HUES6 (cell line): ENCODE measurements at regions not wholly inside any gene's neighbourhood (a gene's known extent, or its start where the extent isn't known, plus 50 kb on each side); places are given as distances from the start of the nearest gene placed in this dataset.

Experiments
- H3K27ac ChIP-seq: 2 replicates; pipeline ENCODE4 v1.7.0; 2013; ENCODE audit warnings: low read depth, mild to moderate bottlenecking, low read length, inconsistent platforms
- H3K27me3 ChIP-seq: 2 replicates; pipeline ENCODE4 v1.6.1; 2013; ENCODE audit warnings: low read length; ENCODE audit not compliant: control insufficient read depth, insufficient read depth
- H3K36me3 ChIP-seq: 2 replicates; pipeline ENCODE4 v1.6.1; 2013; ENCODE audit warnings: low read length; ENCODE audit not compliant: control insufficient read depth, insufficient read depth
- H3K4me1 ChIP-seq: 2 replicates; pipeline ENCODE4 v1.6.1; 2013; ENCODE audit warnings: low read length; ENCODE audit not compliant: control insufficient read depth, insufficient read depth
- H3K4me3 ChIP-seq: 2 replicates; pipeline ENCODE4 v1.5.1; 2013; ENCODE audit warnings: low read depth, low read length
- H3K9ac ChIP-seq: one replicate; pipeline ENCODE4 v1.6.1; 2013; ENCODE audit warnings: mild to moderate bottlenecking, low read length
- H3K9me3 ChIP-seq: 2 replicates; pipeline ENCODE4 v1.6.1; 2013; ENCODE audit warnings: low read depth, low read length; ENCODE audit not compliant: control insufficient read depth, insufficient read depth

DNA sequence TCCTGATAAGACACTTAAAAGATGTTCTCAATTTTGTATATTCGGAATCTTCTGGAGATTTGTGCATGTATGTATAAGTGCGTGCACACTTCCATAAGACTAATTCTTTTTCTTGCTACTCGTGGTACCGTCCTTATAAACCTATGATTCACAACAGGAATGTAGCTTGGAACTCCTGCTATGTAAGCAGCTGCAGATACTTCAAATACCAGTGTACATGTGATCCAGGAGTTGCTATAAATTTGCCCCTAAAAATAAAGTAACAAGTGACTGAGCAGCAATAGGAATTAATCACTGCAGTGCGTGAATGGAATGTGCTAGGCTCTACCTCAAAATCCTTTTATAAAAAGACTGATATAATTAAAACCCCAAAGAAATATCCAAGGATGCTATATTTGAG, 214.9 kb downstream of the KLF5 start:
- Histone ChIP-seq H3K27me3 (no peaks in the 10 kb centered on the region), H3K9ac (no peak overlapping the region), H3K9me3 (peaks cover 4% of the 10 kb centered on the region; the same call in 1 of the 2 replicates), H3K36me3 (no peaks in the 10 kb centered on the region), H3K27ac (no peak overlapping the region), H3K4me3 (no peak overlapping the region), H3K4me1 (no peaks in the 10 kb centered on the region)

DNA sequence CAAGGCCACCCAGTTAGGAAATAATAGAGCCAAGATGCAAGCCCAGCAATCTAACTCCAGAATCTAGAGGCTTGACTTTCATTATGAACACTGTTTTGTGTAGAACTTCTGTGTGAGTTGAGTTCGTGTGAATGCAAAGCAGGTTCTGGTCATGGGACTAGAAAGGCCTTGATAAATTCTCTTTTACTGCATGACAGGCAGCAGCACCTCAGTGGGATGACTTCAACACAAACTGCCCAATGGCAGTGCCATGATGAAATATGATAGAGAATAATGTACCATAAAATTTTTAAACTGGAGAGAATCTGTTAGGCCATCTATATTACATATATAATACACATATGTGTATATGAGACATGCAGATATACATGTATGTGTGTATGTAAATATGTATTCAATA, 214.5 kb downstream of the KLF5 start:
- Histone ChIP-seq H3K9me3 (peaks cover 4% of the 10 kb centered on the region; the same call in 1 of the 2 replicates), H3K36me3 (no peaks in the 10 kb centered on the region), H3K27ac (no peak overlapping the region), H3K4me3 (no peak overlapping the region), H3K9ac (no peak overlapping the region), H3K27me3 (no peaks in the 10 kb centered on the region), H3K4me1 (no peaks in the 10 kb centered on the region)

GRCh38 chr13:73272831-73273230, 214.0 kb downstream of the KLF5 start:
- Histone ChIP-seq H3K4me3 (no peak overlapping the region), H3K36me3 (no peaks in the 10 kb centered on the region), H3K27ac (no peak overlapping the region), H3K27me3 (no peaks in the 10 kb centered on the region), H3K4me1 (no peaks in the 10 kb centered on the region), H3K9ac (no peak overlapping the region), H3K9me3 (peaks cover 4% of the 10 kb centered on the region; the same call in 1 of the 2 replicates)

DNA sequence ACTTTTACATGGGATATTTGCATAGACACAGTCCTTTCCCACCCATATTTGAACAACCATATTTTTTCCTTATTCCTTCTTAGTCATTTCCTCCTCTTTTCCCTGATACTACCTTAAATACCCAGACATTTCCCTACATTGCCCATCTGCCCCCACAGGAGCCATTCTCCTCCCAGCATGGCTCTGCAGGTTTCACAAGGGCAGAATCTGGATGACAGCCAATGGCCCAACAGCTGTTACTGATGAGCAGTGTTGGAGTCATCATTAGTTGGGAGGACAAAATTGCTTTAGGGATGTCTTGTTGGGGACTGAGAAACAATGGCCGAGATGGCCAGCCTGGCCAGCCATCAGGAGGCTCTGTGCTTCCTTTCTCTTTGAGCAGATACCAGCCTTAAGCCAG, 209.5 kb downstream of the KLF5 start:
- H3K27ac ChIP-seq, result no peak overlapping the region
- no peaks in the 10 kb centered on the region for H3K27me3 ChIP-seq
- H3K9me3 ChIP-seq, result peaks cover 2% of the 10 kb centered on the region; the same call in 1 of the 2 replicates
- no peaks in the 10 kb centered on the region for H3K4me1 ChIP-seq
- no peak overlapping the region for H3K4me3 ChIP-seq
- H3K9ac ChIP-seq, result no peak overlapping the region
- H3K36me3 ChIP-seq, result no peaks in the 10 kb centered on the region

- H3K36me3 ChIP-seq, result no peaks in the 10 kb centered on the region
- no peaks in the 10 kb centered on the region for H3K4me1 ChIP-seq
- H3K9me3 ChIP-seq, result peaks cover 2% of the 10 kb centered on the region; the same call in 1 of the 2 replicates
- H3K9ac ChIP-seq, result no peak overlapping the region
- no peak overlapping the region for H3K27ac ChIP-seq
- no peak overlapping the region for H3K4me3 ChIP-seq
- H3K27me3 ChIP-seq, result no peaks in the 10 kb centered on the region
These were observed 207.9 kb downstream of the KLF5 start for GRCh38 chr13:73266640-73267180.

DNA sequence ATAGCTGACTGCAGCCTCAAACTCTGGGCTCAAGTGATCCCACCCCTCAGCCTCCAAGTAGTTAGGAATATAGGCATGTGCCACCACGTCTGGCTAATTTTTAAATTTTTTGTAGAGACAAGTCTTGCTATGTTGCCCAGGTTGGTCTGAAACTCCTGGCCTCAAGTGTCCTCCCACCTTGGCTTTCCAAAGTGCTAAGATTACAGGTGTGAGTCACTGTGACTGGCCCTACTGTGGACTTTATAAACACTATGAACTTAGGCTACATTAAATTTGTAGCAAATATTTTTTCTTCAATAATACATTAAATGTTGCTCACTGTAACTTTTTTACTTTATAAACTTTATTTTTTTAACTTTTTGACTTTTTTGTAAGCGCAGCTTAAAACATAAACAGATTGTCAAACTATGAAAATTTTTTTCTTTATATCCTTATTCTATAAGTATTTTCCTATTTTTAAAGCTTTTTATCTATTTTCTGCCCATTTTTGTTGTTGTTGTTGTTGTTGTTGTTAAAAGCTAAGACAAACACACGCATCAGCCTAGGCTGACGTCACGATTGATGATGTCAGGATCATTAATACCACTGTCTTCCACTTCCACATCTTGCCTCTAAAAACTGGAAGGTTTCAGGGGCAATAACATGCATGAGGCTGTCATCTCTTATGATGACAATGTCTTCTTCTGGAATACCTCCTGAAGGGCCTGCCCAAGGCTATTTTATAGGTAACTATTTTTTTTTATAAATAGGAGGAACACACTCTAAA, 204.2 kb downstream of the KLF5 start:
- H3K27me3 ChIP-seq, result no peaks in the 10 kb centered on the region
- H3K27ac ChIP-seq, result no peak overlapping the region
- 0 out of 2 replicates have a peak, but pooled peaks cover 5% of the 10 kb centered on the region for H3K4me1 ChIP-seq
- no peak overlapping the region for H3K4me3 ChIP-seq
- no peaks in the 10 kb centered on the region for H3K9me3 ChIP-seq
- no peaks in the 10 kb centered on the region for H3K36me3 ChIP-seq
- H3K9ac ChIP-seq, result no peak overlapping the region

- H3K27ac ChIP-seq, result no peak overlapping the region
- H3K27me3 ChIP-seq, result no peaks in the 10 kb centered on the region
- no peaks in the 10 kb centered on the region for H3K36me3 ChIP-seq
- H3K9ac ChIP-seq, result no peak overlapping the region
- H3K4me1 ChIP-seq, result 0 out of 2 replicates have a peak, but pooled peaks cover 5% of the 10 kb centered on the region
- no peak overlapping the region for H3K4me3 ChIP-seq
- no peaks in the 10 kb centered on the region for H3K9me3 ChIP-seq
These were observed 203.0 kb downstream of the KLF5 start for GRCh38 chr13:73261739-73262216.

GRCh38 chr13:73259061-73260017, 200.5 kb downstream of the KLF5 start:
- no peaks in the 10 kb centered on the region for H3K36me3 ChIP-seq
- no peak overlapping the region for H3K4me3 ChIP-seq
- H3K9ac ChIP-seq, result no peak overlapping the region
- H3K4me1 ChIP-seq, result 0 out of 2 replicates have a peak, but pooled peaks cover 5% of the 10 kb centered on the region
- H3K9me3 ChIP-seq, result no peaks in the 10 kb centered on the region
- no peaks in the 10 kb centered on the region for H3K27me3 ChIP-seq
- H3K27ac ChIP-seq, result no peak overlapping the region

- no peak overlapping the region for H3K9ac ChIP-seq
- H3K4me3 ChIP-seq, result no peak overlapping the region
- 0 out of 2 replicates have a peak, but pooled peaks cover 5% of the 10 kb centered on the region for H3K4me1 ChIP-seq
- no peaks in the 10 kb centered on the region for H3K27me3 ChIP-seq
- no peak overlapping the region for H3K27ac ChIP-seq
- H3K36me3 ChIP-seq, result no peaks in the 10 kb centered on the region
- no peaks in the 10 kb centered on the region for H3K9me3 ChIP-seq
These were observed 199.6 kb downstream of the KLF5 start for GRCh38 chr13:73258406-73258805.

GRCh38 chr13:73254827-73255226, 196.0 kb downstream of the KLF5 start:
- Histone ChIP-seq H3K27ac (no peak overlapping the region), H3K4me3 (no peak overlapping the region)

More at GRCh38 chr13:73254827-73255226, 196.0 kb downstream of the KLF5 start:
- Histone ChIP-seq H3K27me3 (no peaks in the 10 kb centered on the region), H3K36me3 (no peaks in the 10 kb centered on the region), H3K9ac (no peak overlapping the region), H3K9me3 (no peaks in the 10 kb centered on the region), H3K4me1 (0 out of 2 replicates have a peak, but pooled peaks cover 5% of the 10 kb centered on the region)
